ENCODE measurements at regions not wholly inside any gene's neighbourhood (a gene's known extent, or its start where the extent isn't known, plus 50 kb on each side); places are given as distances from the start of the nearest gene placed in this dataset.

- Histone ChIP-seq H3K4me1 (ENCODE audit: control insufficient read depth in 1 of 2, insufficient read depth in 2 of 2, low read length in 2 of 2) (peaks cover 20 to 34% of the 10 kb centered on the region in 2 experiments), H3K79me2 (ENCODE audit: insufficient read depth, low read length) (no peaks in the 10 kb centered on the region), H3K9ac (ENCODE audit: low read length) (no peak overlapping the region), H3K9me2 (ENCODE audit: insufficient read depth) (no peaks in the 10 kb centered on the region), H3K27me3 (ENCODE audit: insufficient read depth, low read length) (no peaks in the 10 kb centered on the region), H3K36me3 (ENCODE audit: control insufficient read depth in 1 of 2, insufficient read depth in 2 of 2, low read length in 2 of 2) (no peaks in the 10 kb centered on the region), H3K4me3 (replicated peaks in 1 of 2; ENCODE audit: low read depth in 1 of 2, low read length in 2 of 2) (no peak overlapping the region), H3K9me3 (ENCODE audit: control insufficient read depth in 1 of 2, insufficient read depth in 1 of 2, low read depth in 1 of 2, low read length in 2 of 2) (no peaks in the 10 kb centered on the region), H4K20me1 (ENCODE audit: insufficient read depth) (no peaks in the 10 kb centered on the region), H2AFZ (ENCODE audit: low read depth, low read length, poor library complexity, severe bottlenecking) (no peak overlapping the region), H3K4me2 (ENCODE audit: low read length) (no peak overlapping the region), H3K27ac (ENCODE audit: low read depth, low read length) (no peak overlapping the region)
- DNase-seq (ENCODE audit: low read depth, low spot score), result no peak
- CTCF ChIA-PET, result no interaction called here
- RAD21 ChIA-PET (ENCODE audit: low non-redundant PET in 1 of 2, low total read pairs in 2 of 2, uncharacterized antibody in 2 of 2, unreplicated experiment in 2 of 2), result no interaction called here
- ATAC-seq, result no peak
- no TSS peak for BruUV-seq (replicated peaks)
- POLR2A ChIA-PET, result no interaction called here
- TF ChIP-seq SRF (IDR thresholded peaks at IDR 0.05; ENCODE audit: low read depth) (no peak), ATF3 (IDR thresholded peaks at IDR 0.05) (no peak), CTCF (IDR thresholded peaks at IDR 0.05 in 2 of 3, conservative IDR thresholded peaks at IDR 0.05 in 1 of 3; ENCODE audit: borderline replicate concordance in 1 of 3, insufficient read depth in 1 of 3, low read depth in 2 of 3, low read length in 2 of 3) (no peak)
- intact Hi-C loops (cut with micrococcal nuclease), result no loop called here
Measured at GRCh38 chr7:116337018-116337417, 126.7 kb downstream of the TES start.

GRCh38 chr7:116337800-116338199, 127.5 kb downstream of the TES start:
- Histone ChIP-seq H3K9me3 (ENCODE audit: control insufficient read depth in 1 of 2, insufficient read depth in 1 of 2, low read depth in 1 of 2, low read length in 2 of 2) (no peaks in the 10 kb centered on the region), H3K79me2 (ENCODE audit: insufficient read depth, low read length) (no peaks in the 10 kb centered on the region), H3K36me3 (ENCODE audit: control insufficient read depth in 1 of 2, insufficient read depth in 2 of 2, low read length in 2 of 2) (no peaks in the 10 kb centered on the region), H3K27ac (ENCODE audit: low read depth, low read length) (no peak overlapping the region), H3K9me2 (ENCODE audit: insufficient read depth) (no peaks in the 10 kb centered on the region), H4K20me1 (ENCODE audit: insufficient read depth) (no peaks in the 10 kb centered on the region), H3K9ac (ENCODE audit: low read length) (no peak overlapping the region), H3K4me2 (ENCODE audit: low read length) (no peak overlapping the region), H3K4me3 (replicated peaks in 1 of 2; ENCODE audit: low read depth in 1 of 2, low read length in 2 of 2) (no peak overlapping the region), H2AFZ (ENCODE audit: low read depth, low read length, poor library complexity, severe bottlenecking) (no peak overlapping the region), H3K4me1 (ENCODE audit: control insufficient read depth in 1 of 2, insufficient read depth in 2 of 2, low read length in 2 of 2) (peaks cover 20 to 38% of the 10 kb centered on the region in 2 experiments), H3K27me3 (ENCODE audit: insufficient read depth, low read length) (no peaks in the 10 kb centered on the region)
- ATAC-seq, result no peak
- ChIA-PET POLR2A (no interaction called here), RAD21 (ENCODE audit: low non-redundant PET in 1 of 2, low total read pairs in 2 of 2, uncharacterized antibody in 2 of 2, unreplicated experiment in 2 of 2) (no interaction called here), CTCF (no interaction called here)
- no peak for DNase-seq (ENCODE audit: low read depth, low spot score)
- intact Hi-C loops (cut with micrococcal nuclease), result no loop called here
- no TSS peak for BruUV-seq (replicated peaks)
- TF ChIP-seq CTCF (IDR thresholded peaks at IDR 0.05 in 2 of 3, conservative IDR thresholded peaks at IDR 0.05 in 1 of 3; ENCODE audit: borderline replicate concordance in 1 of 3, insufficient read depth in 1 of 3, low read depth in 2 of 3, low read length in 2 of 3) (no peak), TCF7L2 (IDR thresholded peaks at IDR 0.05; ENCODE audit: borderline replicate concordance, extremely low read depth, insufficient read depth, insufficient read length) (no peak), JUND (IDR thresholded peaks at IDR 0.05) (no peak), REST (IDR thresholded peaks at IDR 0.05; ENCODE audit: low read depth) (no peak), ATF3 (IDR thresholded peaks at IDR 0.05) (no peak), RAD21 (IDR thresholded peaks at IDR 0.05; ENCODE audit: low read depth) (no peak), SIN3A (IDR thresholded peaks at IDR 0.05; ENCODE audit: low read depth) (no peak), YY1 (IDR thresholded peaks at IDR 0.05; ENCODE audit: extremely low read depth, insufficient replicate concordance, low read depth, low read length) (no peak), SP1 (IDR thresholded peaks at IDR 0.05; ENCODE audit: low read depth) (no peak), MAX (IDR thresholded peaks at IDR 0.05) (no peak)

Data from HCT116 (cell line).